GM18498 (cell line): ENCODE measurements at regions not wholly inside any gene's neighbourhood (a gene's known extent, or its start where the extent isn't known, plus 50 kb on each side); places are given as distances from the start of the nearest gene placed in this dataset.
"Not testable (repeated sequence)": the region's sequence is repeated elsewhere in the genome, so short reads cannot be mapped to it uniquely, and the experiment has no call there.

Experiments used
- ATAC-seq: cut with Tn5 transposase; IDR thresholded peaks from one replicate; pipeline ENCODE4 v1.9.1; 2021; ENCODE audit warnings: mild to moderate bottlenecking, moderate library complexity; ENCODE audit not compliant: unreplicated experiment

- not testable (repeated sequence) for ATAC-seq
Observed at GRCh38 chr1:194001726-194002350, 815.4 kb upstream of the B3GALT2 start.

- ATAC-seq, result no peak
Observed at GRCh38 chr1:193988885-193989284, 802.5 kb upstream of the B3GALT2 start.

- ATAC-seq, result no peak
Observed at GRCh38 chr1:193979219-193979618, 792.8 kb upstream of the B3GALT2 start.

- no peak for ATAC-seq
Observed at GRCh38 chr1:193974286-193974798, 787.9 kb upstream of the B3GALT2 start.

GRCh38 chr1:193973428-193973827 is 787.0 kb upstream of the B3GALT2 start:
- no peak for ATAC-seq

- ATAC-seq, result no peak
Observed at GRCh38 chr1:193971595-193971994, 785.2 kb upstream of the B3GALT2 start.

- ATAC-seq, result no peak
Observed at GRCh38 chr1:193960499-193960898, 774.1 kb upstream of the B3GALT2 start.

- no peak for ATAC-seq
Observed at GRCh38 chr1:193960040-193960439, 773.6 kb upstream of the B3GALT2 start.

- ATAC-seq, result no peak
Observed at GRCh38 chr1:193957556-193958095, 771.2 kb upstream of the B3GALT2 start.

GRCh38 chr1:193952778-193953374 is 766.5 kb upstream of the B3GALT2 start:
- no peak for ATAC-seq

GRCh38 chr1:193951984-193952383 is 765.6 kb upstream of the B3GALT2 start:
- ATAC-seq, result no peak

GRCh38 chr1:193944454-193944853 is 758.0 kb upstream of the B3GALT2 start:
- no peak for ATAC-seq

- ATAC-seq, result no peak
Observed at GRCh38 chr1:193940176-193940575, 753.8 kb upstream of the B3GALT2 start.

GRCh38 chr1:193939585-193939984 is 753.2 kb upstream of the B3GALT2 start:
- no peak for ATAC-seq

GRCh38 chr1:193937308-193937707 is 750.9 kb upstream of the B3GALT2 start:
- no peak for ATAC-seq

GRCh38 chr1:193932979-193933378 is 746.6 kb upstream of the B3GALT2 start:
- ATAC-seq, result no peak

GRCh38 chr1:193931356-193931755 is 744.9 kb upstream of the B3GALT2 start:
- ATAC-seq, result no peak

- no peak for ATAC-seq
Observed at GRCh38 chr1:193929374-193930033, 743.1 kb upstream of the B3GALT2 start.

GRCh38 chr1:193927550-193927949 is 741.1 kb upstream of the B3GALT2 start:
- no peak for ATAC-seq

GRCh38 chr1:193926956-193927355 is 740.5 kb upstream of the B3GALT2 start:
- ATAC-seq, result no peak

GRCh38 chr1:193919827-193920226 is 733.4 kb upstream of the B3GALT2 start:
- ATAC-seq, result no peak

- no peak for ATAC-seq
Observed at GRCh38 chr1:193916452-193916851, 730.0 kb upstream of the B3GALT2 start.
